GM23338 (cell line): ENCODE measurements at regions not wholly inside any gene's neighbourhood (a gene's known extent, or its start where the extent isn't known, plus 50 kb on each side); places are given as distances from the start of the nearest gene placed in this dataset.

ENCODE experiments used
- ATAC-seq: fragments of 200-7000 bp; cut with Tn5 transposase; 3 replicates; pipeline ENCODE4 v1.9.1; 2020
- DNase-seq: peaks from one replicate; pipeline ENCODE4 v3.0.0-alpha.2; 2015; ENCODE audit warnings: low spot score
- H2AFZ ChIP-seq: fragments of 200-600 bp; sonication (generic); 2 replicates; pipeline ENCODE4 v1.8.0; 2016; ENCODE audit warnings: antibody characterized with exemption, mild to moderate bottlenecking, moderate library complexity
- H3F3A ChIP-seq: fragments of 200-600 bp; sonication (generic); replicated peaks from 2 replicates; pipeline ENCODE4 v1.8.0; 2017; ENCODE audit warnings: antibody characterized with exemption, mixed run types, low read depth
- H3K27ac ChIP-seq: fragments of 200-600 bp; sonication (generic); 2 replicates; pipeline ENCODE4 v1.6.1; 2016; ENCODE audit warnings: low read depth
- H3K27me3 ChIP-seq: fragments of 200-600 bp; sonication (generic); 2 replicates; pipeline ENCODE4 v1.8.0; 2016; ENCODE audit warnings: mild to moderate bottlenecking, mixed run types, moderate library complexity; ENCODE audit not compliant: insufficient read depth
- H3K36me3 ChIP-seq: fragments of 200-600 bp; sonication (generic); 2 replicates; pipeline ENCODE4 v1.8.0; 2016; ENCODE audit warnings: mild to moderate bottlenecking; ENCODE audit not compliant: insufficient read depth
- H3K4me1 ChIP-seq: fragments of 200-600 bp; sonication (generic); 2 replicates; pipeline ENCODE4 v1.8.0; 2016; ENCODE audit warnings: mild to moderate bottlenecking, moderate library complexity; ENCODE audit not compliant: insufficient read depth
- H3K4me2 ChIP-seq: fragments of 200-600 bp; sonication (generic); 2 replicates; pipeline ENCODE4 v1.7.1; 2017; ENCODE audit warnings: mixed run types
- H3K4me3 ChIP-seq: fragments of 200-600 bp; sonication (generic); 2 replicates; pipeline ENCODE4 v1.6.1; 2016; ENCODE audit warnings: mixed run types
- H3K79me2 ChIP-seq: fragments of 200-600 bp; sonication (generic); replicated peaks from 2 replicates; pipeline ENCODE4 v1.8.0; 2017; ENCODE audit warnings: mild to moderate bottlenecking; ENCODE audit not compliant: insufficient read depth
- H3K9me2 ChIP-seq: fragments of 200-600 bp; sonication (generic); 2 replicates; pipeline ENCODE4 v1.8.0; 2017; ENCODE audit not compliant: insufficient read depth
- H4K20me1 ChIP-seq: fragments of 200-600 bp; sonication (generic); replicated peaks from 2 replicates; pipeline ENCODE4 v1.8.0; 2017; ENCODE audit warnings: mild to moderate bottlenecking; ENCODE audit not compliant: insufficient read depth
- H3K27ac Mint-ChIP-seq: 2 replicates; pipeline ENCODE4 v1.8.0; 2020; ENCODE audit warnings: inconsistent platforms, mild to moderate bottlenecking, moderate library complexity, mixed read lengths
- H3K27me3 Mint-ChIP-seq: 3 replicates; pipeline ENCODE4 v1.8.0; 2022; ENCODE audit warnings: low read depth, mild to moderate bottlenecking, moderate library complexity, mixed read lengths, inconsistent platforms; ENCODE audit not compliant: insufficient read depth, poor library complexity
- H3K36me3 Mint-ChIP-seq: 3 replicates; pipeline ENCODE4 v1.8.0; 2021; ENCODE audit warnings: low read depth, mild to moderate bottlenecking, inconsistent platforms, moderate library complexity, mixed read lengths
- H3K4me1 Mint-ChIP-seq: 3 replicates; pipeline ENCODE4 v1.8.0; 2020; ENCODE audit warnings: mild to moderate bottlenecking, inconsistent platforms, mixed read lengths
- H3K4me3 Mint-ChIP-seq: 3 replicates; pipeline ENCODE4 v1.8.0; 2021; ENCODE audit warnings: moderate library complexity, mild to moderate bottlenecking, inconsistent platforms, mixed read lengths
- H3K9me3 Mint-ChIP-seq: 3 replicates; pipeline ENCODE4 v1.8.0; 2020; ENCODE audit warnings: moderate library complexity, mild to moderate bottlenecking, inconsistent platforms, mixed read lengths
- CREB1 ChIP-seq: fragments of 250-450 bp; sonication (Bioruptor Pico); IDR thresholded peaks from 2 replicates; pipeline ENCODE4 v1.5.0; 2020; ENCODE audit warnings: low read depth, mild to moderate bottlenecking, moderate library complexity
- CTCF ChIP-seq, 2 experiments: fragments of 200-600 bp in 1 of 2; sonication (generic) in 1 of 2; conservative IDR thresholded peaks; 2 replicates each; pipeline versions ENCODE4 v1.5.1 to v1.6.1; 2016 to 2017; ENCODE audit warnings: antibody characterized with exemption in 2 of 2, low read depth in 2 of 2, mild to moderate bottlenecking in 2 of 2, moderate library complexity in 1 of 2
- REST ChIP-seq: IDR thresholded peaks from one replicate; pipeline ENCODE4 v1.6.1; 2018; ENCODE audit warnings: antibody characterized with exemption; ENCODE audit not compliant: unreplicated experiment
- STAT1 ChIP-seq: IDR thresholded peaks from one replicate; pipeline ENCODE4 v1.6.1; 2016; ENCODE audit warnings: antibody characterized with exemption; ENCODE audit not compliant: unreplicated experiment
- ZNF114 ChIP-seq: fragments of 250-450 bp; sonication (Bioruptor Pico); IDR thresholded peaks from 2 replicates; pipeline ENCODE4 v1.5.0; 2020; ENCODE audit warnings: mild to moderate bottlenecking, moderate library complexity
- ZNF462 ChIP-seq: fragments of 250-450 bp; sonication (Bioruptor Pico); IDR thresholded peaks from 2 replicates; pipeline ENCODE4 v1.5.0; 2020; ENCODE audit warnings: mild to moderate bottlenecking, moderate library complexity

- no peak for TF ChIP-seq ZNF462 (CRISPR knock-in tag)
These were observed 124.0 kb upstream of the MON1B start (continued) for GRCh38 chr16:77066896-77067496.

- Histone ChIP-seq H3K4me2 (no peak overlapping the region), H2AFZ (no peak overlapping the region), H3K27ac (no peak overlapping the region), H3K79me2 (no peaks in the 10 kb centered on the region), H3K36me3 (no peaks in the 10 kb centered on the region), H3F3A (no peaks in the 10 kb centered on the region), H3K4me3 (no peak overlapping the region), H3K27me3 (no peaks in the 10 kb centered on the region), H4K20me1 (no peaks in the 10 kb centered on the region), H3K9me2 (no peaks in the 10 kb centered on the region), H3K4me1 (peaks cover 25% of the 10 kb centered on the region)
- no peak overlapping the region for H3K4me3 Mint-ChIP-seq
- no peak overlapping the region for H3K27ac Mint-ChIP-seq
- peaks cover 23% of the 10 kb centered on the region; the same call in 2 of the 3 replicates for H3K4me1 Mint-ChIP-seq
- peaks cover 54% of the 10 kb centered on the region for H3K9me3 Mint-ChIP-seq
- H3K36me3 Mint-ChIP-seq = no peaks in the 10 kb centered on the region
- DNase-seq (no peak), ATAC-seq (no peak)
- H3K27me3 Mint-ChIP-seq = no peaks in the 10 kb centered on the region
- TF ChIP-seq CTCF (conservative IDR thresholded peaks at IDR 0.05; ENCODE audit: low read depth in 2 of 2) (no peak), STAT1 (no peak), REST (no peak), ZNF114 (CRISPR knock-in tag) (no peak), CREB1 (CRISPR knock-in tag) (no peak)
These were observed 123.1 kb upstream of the MON1B start for GRCh38 chr16:77067900-77068299.
